AG04449 (cell line): ENCODE measurements at regions not wholly inside any gene's neighbourhood (a gene's known extent, or its start where the extent isn't known, plus 50 kb on each side); places are given as distances from the start of the nearest gene placed in this dataset.

ENCODE experiments used
- CTCF ChIA-PET: fragments of 350-600 bp; formaldehyde crosslinking; extraction: SDS; loops from one replicate; lab custom pipeline; 2021; ENCODE audit warnings: antibody characterized with exemption; lab: Yijun Ruan, JAX
- POLR2A ChIA-PET: fragments of 400-600, 350-600 bp; formaldehyde crosslinking; extraction: SDS; loops from one replicate; lab custom pipeline; 2020; ENCODE audit warnings: antibody characterized with exemption, inconsistent platforms; lab: Yijun Ruan, JAX
- DNase-seq: peaks from one replicate; pipeline ENCODE4 v3.0.0-alpha.2; 2010; ENCODE audit warnings: low read depth, low spot score
- H3K4me3 ChIP-seq: 2 replicates; pipeline ENCODE4 v1.5.1; 2011; ENCODE audit warnings: low read depth, mild to moderate bottlenecking, control low read depth, low read length
- TF ChIP-seq, protein P1 (sequence below): IDR thresholded peaks from one replicate; pipeline ENCODE4 v1.5.1; 2011; ENCODE audit warnings: mild to moderate bottlenecking, moderate library complexity, low read length, control low read depth, inconsistent platforms; ENCODE audit not compliant: insufficient read depth; ENCODE audit errors: missing control alignments

DNA sequence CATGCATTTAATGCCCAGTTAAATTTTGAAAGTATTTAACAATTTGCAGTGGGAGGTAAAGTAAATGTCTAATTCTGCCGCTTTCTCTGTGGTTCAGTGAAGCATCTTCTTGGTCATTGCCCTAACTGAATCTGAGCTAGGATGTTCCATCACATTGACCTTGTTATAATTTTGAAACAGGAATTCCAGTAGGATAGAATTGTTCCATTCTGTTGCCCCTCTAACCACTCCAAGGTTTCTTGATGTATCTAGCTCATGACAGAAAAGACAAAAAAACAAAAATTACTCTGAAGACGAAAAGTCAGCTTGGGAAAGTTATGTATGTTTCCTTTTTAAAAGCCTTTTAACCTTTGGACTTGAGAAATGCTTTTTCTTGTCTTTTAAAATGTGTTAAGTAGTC lies 297.0 kb upstream of the FAT1 start:
- POLR2A ChIA-PET = no interaction called here
- TF ChIP-seq, protein P1, sequence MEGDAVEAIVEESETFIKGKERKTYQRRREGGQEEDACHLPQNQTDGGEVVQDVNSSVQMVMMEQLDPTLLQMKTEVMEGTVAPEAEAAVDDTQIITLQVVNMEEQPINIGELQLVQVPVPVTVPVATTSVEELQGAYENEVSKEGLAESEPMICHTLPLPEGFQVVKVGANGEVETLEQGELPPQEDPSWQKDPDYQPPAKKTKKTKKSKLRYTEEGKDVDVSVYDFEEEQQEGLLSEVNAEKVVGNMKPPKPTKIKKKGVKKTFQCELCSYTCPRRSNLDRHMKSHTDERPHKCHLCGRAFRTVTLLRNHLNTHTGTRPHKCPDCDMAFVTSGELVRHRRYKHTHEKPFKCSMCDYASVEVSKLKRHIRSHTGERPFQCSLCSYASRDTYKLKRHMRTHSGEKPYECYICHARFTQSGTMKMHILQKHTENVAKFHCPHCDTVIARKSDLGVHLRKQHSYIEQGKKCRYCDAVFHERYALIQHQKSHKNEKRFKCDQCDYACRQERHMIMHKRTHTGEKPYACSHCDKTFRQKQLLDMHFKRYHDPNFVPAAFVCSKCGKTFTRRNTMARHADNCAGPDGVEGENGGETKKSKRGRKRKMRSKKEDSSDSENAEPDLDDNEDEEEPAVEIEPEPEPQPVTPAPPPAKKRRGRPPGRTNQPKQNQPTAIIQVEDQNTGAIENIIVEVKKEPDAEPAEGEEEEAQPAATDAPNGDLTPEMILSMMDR = no peak
- CTCF ChIA-PET = no interaction called here

DNA sequence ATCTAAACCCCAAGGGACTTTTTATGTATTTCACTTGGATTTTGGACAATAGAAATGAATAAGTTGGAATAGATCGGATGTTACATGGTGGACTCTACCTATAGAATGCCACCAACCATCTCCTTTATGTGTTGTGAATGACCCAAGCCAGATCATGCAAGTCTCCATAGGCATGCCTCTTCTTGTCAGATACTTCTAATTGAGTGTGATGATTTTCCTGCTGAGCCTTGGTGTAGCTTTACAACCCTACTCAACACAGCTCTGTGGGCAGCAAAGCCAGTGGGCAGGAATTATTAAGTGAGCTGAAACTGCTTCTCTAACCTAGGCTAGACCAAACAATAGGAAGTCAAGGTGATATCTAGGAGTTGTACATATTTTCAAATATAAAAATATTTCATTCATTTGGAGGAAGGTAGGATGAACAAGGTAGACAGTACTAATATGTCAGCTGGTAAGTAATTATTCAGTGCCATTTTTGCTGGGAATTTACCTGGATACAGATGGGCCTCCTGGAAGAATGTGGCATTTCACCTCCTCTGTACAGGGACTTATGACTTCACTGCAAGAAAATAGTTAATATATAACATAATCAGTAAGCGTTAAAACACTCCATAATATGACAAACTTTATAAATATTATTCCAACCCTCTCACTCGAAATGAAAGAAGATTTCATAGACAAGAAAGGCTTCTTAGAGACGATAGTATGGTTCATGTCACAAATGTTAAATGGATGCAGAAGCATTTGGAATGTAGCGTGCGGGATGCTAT lies 298.0 kb upstream of the FAT1 start:
- H3K4me3 ChIP-seq = no peak overlapping the region
- ChIA-PET CTCF (no interaction called here), POLR2A (no interaction called here)
- TF ChIP-seq, protein P1 = no peak
- no peak for DNase-seq

More for the DNA sequence above, 297.0 kb upstream of the FAT1 start:
- DNase-seq = no peak
- H3K4me3 ChIP-seq = no peak overlapping the region

DNA sequence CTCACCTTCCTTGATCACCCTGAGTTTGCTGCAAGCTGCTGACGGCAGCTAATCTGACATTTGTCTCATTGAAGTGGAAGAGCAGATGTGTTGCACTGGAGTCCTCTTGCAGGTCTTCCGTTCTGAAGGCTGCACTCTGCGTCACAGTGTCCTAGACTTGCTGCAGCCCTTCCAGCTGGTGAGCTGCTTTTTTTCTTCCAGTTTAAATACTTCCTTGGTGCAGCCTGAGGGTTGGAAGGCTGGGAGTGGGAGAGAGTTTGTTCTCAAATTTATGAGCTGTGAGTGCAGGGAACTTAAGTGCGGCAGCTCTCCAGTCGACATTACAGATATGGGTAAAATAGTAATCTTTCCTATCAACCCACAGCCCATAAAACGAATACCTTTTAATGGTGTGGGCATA lies 303.6 kb upstream of the FAT1 start:
- ChIA-PET CTCF (interaction anchor here (0.9 kb wide), 1 partner anchor 20 kb away, joined by 3 read pairs; no protein-coding TSS in a partner anchor), POLR2A (no interaction called here)

DNA sequence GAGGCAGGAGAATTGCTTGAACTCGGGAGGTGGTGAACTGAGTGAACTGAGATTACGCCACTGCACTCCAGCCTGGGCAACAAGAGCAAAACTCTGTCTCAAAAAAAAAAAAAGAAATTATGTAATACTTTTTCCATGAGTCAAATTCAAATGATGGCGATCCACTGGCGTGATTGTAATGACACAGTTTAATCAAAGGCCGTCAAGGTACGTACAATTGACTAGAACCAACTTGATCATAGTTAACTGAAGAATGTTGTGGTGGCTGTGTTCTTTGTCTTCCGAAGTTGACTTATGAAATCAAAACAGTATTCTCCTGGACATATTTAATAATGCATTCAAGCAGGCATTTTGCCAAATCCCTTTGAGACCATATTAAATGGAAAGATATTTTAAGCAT lies 318.6 kb upstream of the FAT1 start:
- no peak for DNase-seq
- ChIA-PET CTCF (no interaction called here), POLR2A (no interaction called here)
- TF ChIP-seq, protein P1 = no peak
- H3K4me3 ChIP-seq = no peak overlapping the region

More for the DNA sequence above, 303.6 kb upstream of the FAT1 start:
- TF ChIP-seq, protein P1 = no peak
- DNase-seq = no peak
- no peak overlapping the region for H3K4me3 ChIP-seq

DNA sequence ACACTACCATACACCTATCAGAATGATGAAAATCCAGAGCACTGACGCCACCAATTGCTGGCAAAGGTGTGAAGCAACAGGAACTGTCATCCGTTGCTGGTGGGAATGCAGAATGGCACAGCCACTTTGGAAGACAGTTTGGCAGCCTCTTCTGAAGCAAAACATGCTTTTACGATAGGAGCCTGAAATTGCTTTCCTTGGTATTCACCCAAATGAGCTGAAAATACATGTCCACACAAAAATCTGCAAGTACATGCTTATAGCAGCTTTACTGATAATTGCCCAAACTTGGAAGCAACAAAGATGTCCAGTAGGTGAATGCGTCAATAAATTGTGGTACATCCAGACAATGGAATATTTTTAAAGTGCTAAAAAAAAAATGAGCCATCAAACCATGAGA lies 322.8 kb upstream of the FAT1 start:
- POLR2A ChIA-PET = no interaction called here
- H3K4me3 ChIP-seq = no peak overlapping the region
- CTCF ChIA-PET = no interaction called here
- no peak for DNase-seq
- TF ChIP-seq, protein P1 = no peak

DNA sequence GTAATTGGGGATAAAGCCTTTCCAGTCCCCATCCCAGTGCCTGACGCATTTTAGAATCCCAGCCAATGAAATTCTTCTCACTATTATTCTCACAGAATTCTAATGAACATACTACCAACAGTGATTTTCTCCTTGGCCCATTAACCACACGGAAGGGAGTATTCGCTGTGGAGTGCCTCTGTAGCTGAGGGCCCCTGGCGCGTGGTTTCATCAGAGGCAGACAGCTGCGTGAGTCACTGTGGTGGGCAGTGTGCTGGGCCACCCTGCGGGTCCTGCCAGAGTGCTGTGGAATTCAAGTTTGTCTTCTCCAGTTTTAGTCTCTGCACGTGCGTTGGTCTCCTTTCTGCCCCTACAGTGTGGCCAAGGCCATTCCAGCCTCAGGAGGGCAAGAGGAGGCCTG lies 335.4 kb upstream of the FAT1 start:
- CTCF ChIA-PET = no interaction called here
- TF ChIP-seq, protein P1 = no peak
- POLR2A ChIA-PET = no interaction called here

More for the DNA sequence above, 335.4 kb upstream of the FAT1 start:
- no peak overlapping the region for H3K4me3 ChIP-seq
- DNase-seq = no peak
